GM12891 (cell line): ENCODE measurements at regions not wholly inside any gene's neighbourhood (a gene's known extent, or its start where the extent isn't known, plus 50 kb on each side); places are given as distances from the start of the nearest gene placed in this dataset.

Experiments
- POLR2A ChIP-seq: IDR thresholded peaks from 2 replicates; pipeline ENCODE4 v1.6.1; 2011; ENCODE audit warnings: low read depth, low read length, control low read depth
- TAF1 ChIP-seq: IDR thresholded peaks from 2 replicates; pipeline ENCODE4 v1.6.1; 2011; ENCODE audit warnings: low read depth, low read length, control low read depth

GRCh38 chr14:44448951-44449358, 58.1 kb downstream of the FSCB start:
- no peak for TF ChIP-seq POLR2A
- TF ChIP-seq TAF1, result no peak
